IPS-NIHi7 (cell line): ENCODE measurements at regions not wholly inside any gene's neighbourhood (a gene's known extent, or its start where the extent isn't known, plus 50 kb on each side); places are given as distances from the start of the nearest gene placed in this dataset.

Experiments
- DNase-seq: peaks from one replicate; pipeline ENCODE4 v3.0.0; 2012; ENCODE audit warnings: mixed read lengths; ENCODE audit errors: extremely low spot score

- peak; percentile 35 for DNase-seq
Measured at GRCh38 chr12:48286665-48287064, 64.1 kb downstream of the ZNF641 start.

- no peak for DNase-seq
Measured at GRCh38 chr12:48285751-48286650, 64.7 kb downstream of the ZNF641 start.

DNA sequence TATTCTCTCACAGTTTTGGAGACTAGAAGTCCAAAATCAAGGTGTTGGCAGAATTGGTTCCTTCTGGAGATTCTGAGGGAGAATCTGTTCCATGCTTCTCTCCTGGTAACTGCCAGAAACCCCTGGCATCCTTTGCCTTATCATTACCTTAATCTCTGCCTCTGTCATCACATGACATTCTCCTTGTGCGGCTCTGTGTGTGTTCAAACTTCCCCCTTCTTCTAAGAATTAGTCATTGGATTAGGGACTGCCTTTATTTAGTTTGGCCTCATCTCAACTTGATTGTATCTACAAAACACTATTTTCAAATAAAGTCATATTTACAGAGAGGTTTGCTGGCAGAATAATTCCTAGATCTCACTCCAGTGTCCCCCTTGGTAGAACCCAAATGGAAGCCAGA lies 68.9 kb downstream of the ZNF641 start:
- DNase-seq, result no peak

DNA sequence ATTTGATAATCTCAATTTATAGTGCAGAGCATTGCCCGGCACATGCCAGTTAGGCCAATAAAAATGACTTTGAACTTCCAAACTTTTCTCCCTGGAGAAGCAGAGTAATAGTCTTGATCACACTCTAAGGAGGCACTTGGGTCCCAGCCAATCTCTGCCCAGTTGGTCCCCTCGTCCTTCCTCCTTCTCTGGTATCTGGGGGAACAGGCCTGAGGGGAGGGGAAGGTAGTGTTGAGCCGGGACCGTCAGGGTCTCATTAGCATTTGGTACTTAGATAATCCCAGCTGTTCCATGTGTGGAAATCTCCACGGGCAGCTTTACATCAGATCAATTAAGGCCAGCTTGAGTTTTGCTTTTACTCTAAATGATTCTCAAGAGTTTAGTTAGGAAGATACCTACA lies 70.1 kb downstream of the ZNF641 start:
- DNase-seq, result no peak

- peak; percentile 26 for DNase-seq
Measured at GRCh38 chr12:48279601-48280000, 71.1 kb downstream of the ZNF641 start.

GRCh38 chr12:48279101-48279500 lies 71.6 kb downstream of the ZNF641 start:
- DNase-seq, result no peak

GRCh38 chr12:48276621-48277020 lies 73.5 kb upstream of the OR10AD1 start:
- no peak for DNase-seq

DNA sequence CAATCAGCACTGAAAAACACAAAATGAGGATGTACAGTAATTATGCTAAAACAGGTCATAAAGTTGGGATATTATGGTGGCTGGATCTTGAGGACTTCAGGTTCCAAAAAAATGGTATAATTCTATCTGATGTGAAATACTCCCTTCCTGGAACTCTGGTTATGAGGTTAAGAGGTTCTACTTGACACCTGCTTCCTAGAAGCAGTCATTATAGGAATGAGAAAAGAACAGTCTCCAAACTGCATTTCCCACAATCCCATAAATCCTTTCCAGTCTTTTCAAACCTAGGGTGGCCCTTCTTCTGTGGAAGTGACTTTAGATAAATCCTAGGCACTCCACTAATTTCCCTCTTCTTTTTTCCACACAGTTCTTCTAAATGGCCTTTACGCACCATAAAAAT lies 63.7 kb upstream of the OR10AD1 start:
- DNase-seq, result no peak

DNA sequence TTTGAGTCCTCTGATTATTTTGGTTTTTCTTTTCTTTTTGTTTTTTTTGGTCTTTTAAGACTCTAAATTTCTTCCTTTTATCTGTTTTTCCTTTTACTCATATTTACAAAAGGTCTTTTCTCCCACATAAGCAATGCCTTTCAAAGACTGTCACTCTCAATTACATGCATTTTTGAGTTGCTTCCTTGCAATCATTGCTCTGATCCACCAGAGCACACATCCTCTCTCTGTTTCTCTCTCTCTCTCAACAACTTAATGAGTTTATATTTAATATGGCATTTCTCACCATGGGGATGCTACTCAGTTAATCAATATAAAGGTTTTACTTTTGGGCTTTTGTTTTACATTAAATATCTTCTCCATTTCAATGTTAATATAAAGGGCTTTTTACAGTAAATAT lies 62.7 kb upstream of the OR10AD1 start:
- DNase-seq, result no peak

- no peak for DNase-seq
Measured at GRCh38 chr12:48263617-48264016, 60.5 kb upstream of the OR10AD1 start.

DNA sequence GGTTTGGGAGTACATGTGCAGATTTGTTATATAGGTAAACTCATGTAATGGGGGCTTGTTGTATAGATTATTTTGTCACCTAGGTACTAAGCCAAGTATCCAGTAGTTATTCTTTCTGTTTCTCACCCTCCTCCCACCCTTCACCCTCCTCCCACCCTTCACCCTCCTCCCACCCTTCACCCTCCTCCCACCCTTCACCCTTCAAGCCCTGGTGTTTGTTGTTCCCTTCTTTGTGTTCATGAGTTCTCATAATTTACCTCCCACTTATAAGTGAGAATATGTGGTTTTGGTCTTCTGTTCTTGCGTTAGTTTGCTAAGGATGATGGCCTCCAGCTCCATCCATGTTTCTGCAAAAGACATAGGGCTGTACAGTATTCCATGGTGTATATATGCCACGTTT lies 58.7 kb upstream of the OR10AD1 start:
- DNase-seq, result no peak
